ENCODE measurements at regions not wholly inside any gene's neighbourhood (a gene's known extent, or its start where the extent isn't known, plus 50 kb on each side); places are given as distances from the start of the nearest gene placed in this dataset.

DNA sequence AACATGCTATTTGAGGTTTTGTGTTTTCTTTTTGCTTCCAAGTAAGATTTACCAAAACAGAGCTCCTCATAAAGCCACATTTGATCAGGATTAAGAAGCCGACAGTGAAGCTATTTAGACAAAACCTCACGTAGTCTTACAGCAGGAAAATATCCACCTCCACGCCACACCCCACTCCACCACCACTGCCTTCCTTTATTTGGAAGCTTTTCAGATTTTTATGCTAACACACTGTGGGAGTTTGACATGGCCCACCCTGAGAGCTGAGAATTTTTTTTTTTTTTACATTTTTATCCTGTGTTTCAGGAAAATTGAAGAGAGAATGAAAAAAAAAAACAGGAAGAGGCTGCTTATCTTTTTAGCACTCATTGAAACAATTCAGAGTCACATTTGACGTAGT lies 104.8 kb upstream of the MC3R start:
- Histone ChIP-seq H3K4me1 (no peaks in the 10 kb centered on the region), H3K4me3 (no peak overlapping the region), H3K27me3 (no peaks in the 10 kb centered on the region), H3K9me3 (no peaks in the 10 kb centered on the region), H3K36me3 (no peaks in the 10 kb centered on the region), H3K27ac (no peak overlapping the region)
- TF ChIP-seq, protein P1, sequence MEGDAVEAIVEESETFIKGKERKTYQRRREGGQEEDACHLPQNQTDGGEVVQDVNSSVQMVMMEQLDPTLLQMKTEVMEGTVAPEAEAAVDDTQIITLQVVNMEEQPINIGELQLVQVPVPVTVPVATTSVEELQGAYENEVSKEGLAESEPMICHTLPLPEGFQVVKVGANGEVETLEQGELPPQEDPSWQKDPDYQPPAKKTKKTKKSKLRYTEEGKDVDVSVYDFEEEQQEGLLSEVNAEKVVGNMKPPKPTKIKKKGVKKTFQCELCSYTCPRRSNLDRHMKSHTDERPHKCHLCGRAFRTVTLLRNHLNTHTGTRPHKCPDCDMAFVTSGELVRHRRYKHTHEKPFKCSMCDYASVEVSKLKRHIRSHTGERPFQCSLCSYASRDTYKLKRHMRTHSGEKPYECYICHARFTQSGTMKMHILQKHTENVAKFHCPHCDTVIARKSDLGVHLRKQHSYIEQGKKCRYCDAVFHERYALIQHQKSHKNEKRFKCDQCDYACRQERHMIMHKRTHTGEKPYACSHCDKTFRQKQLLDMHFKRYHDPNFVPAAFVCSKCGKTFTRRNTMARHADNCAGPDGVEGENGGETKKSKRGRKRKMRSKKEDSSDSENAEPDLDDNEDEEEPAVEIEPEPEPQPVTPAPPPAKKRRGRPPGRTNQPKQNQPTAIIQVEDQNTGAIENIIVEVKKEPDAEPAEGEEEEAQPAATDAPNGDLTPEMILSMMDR (IDR thresholded peaks at IDR 0.05) = no peak
- no peak for TF ChIP-seq POLR2A (IDR thresholded peaks at IDR 0.05)
- intact Hi-C loops (cut with DNase I; ENCODE audit: low total_unique reads) = no loop called here
- DNase-seq = no peak

DNA sequence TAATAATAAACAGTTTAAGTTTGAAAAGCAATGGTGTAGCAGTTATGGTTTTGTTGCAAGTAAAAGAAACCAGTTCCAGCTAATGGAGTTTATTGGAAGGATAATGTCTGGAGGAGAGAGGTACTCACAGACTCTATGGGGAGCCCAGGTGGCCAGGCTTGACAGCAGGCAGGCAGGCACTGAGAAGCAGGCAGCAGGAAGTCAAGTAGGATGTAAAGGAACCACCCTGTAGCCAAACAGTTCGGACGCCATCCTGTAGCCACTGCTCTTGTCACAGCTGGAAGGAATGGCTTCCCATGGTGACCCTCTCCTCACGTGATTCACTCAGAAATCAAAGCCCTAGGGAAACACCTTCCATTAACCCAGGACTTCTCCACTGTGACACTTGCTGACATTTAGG lies 96.7 kb upstream of the MC3R start:
- H3K27ac ChIP-seq = no peak overlapping the region
- TF ChIP-seq POLR2A (IDR thresholded peaks at IDR 0.05) = no peak
- TF ChIP-seq, protein P1 (IDR thresholded peaks at IDR 0.05) = no peak
- H3K9me3 ChIP-seq = no peaks in the 10 kb centered on the region
- intact Hi-C loops (cut with DNase I; ENCODE audit: low total_unique reads) = no loop called here
- no peaks in the 10 kb centered on the region for H3K36me3 ChIP-seq
- no peak for DNase-seq
- no peaks in the 10 kb centered on the region for H3K4me1 ChIP-seq
- H3K4me3 ChIP-seq = no peak overlapping the region
- H3K27me3 ChIP-seq = no peaks in the 10 kb centered on the region

DNA sequence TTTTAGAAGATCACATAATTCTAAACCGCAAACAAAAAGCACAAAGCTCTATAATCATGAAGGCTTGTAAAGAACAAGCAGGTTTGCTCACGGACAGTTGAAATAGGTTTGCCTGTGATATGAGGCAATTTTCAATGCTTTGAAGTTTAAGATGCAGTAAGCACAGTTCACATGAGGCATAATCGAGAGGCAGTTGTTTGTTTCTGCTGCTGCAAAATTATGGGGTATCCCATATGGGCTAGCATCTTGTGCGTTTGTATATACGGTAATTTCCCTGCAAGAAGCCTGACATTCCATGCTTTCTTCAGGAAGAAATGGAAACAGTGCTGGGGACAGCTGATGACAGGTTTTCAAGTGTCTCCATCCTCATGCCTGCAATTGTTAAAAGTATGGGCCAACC lies 94.6 kb upstream of the MC3R start:
- no peak overlapping the region for H3K27ac ChIP-seq
- H3K9me3 ChIP-seq = no peaks in the 10 kb centered on the region
- TF ChIP-seq, protein P1 (IDR thresholded peaks at IDR 0.05) = no peak
- no peak for TF ChIP-seq POLR2A (IDR thresholded peaks at IDR 0.05)
- H3K27me3 ChIP-seq = no peaks in the 10 kb centered on the region
- DNase-seq = no peak
- H3K4me3 ChIP-seq = no peak overlapping the region
- no peaks in the 10 kb centered on the region for H3K36me3 ChIP-seq
- no peaks in the 10 kb centered on the region for H3K4me1 ChIP-seq
- intact Hi-C loops (cut with DNase I; ENCODE audit: low total_unique reads) = no loop called here

DNA sequence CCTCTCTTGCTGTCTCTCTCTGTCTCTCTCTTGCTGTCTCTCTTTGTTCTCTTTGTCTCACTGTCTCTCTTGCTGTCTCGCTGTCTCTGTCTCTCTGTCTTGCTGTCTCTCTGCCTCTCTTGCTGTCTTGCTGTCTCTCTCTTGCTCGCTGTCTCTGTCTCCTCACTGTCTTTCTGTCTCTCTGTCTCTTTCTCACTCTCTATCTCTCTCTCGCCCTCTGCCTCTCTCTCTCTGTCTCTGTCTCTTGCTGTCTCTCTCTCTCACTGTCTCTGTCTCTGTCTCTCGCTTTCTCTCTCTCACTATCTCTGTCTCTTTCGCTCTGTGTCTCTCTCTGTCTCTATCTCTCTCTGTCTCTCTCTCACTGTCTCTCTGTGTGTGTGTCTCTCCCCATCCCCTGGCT lies 92.9 kb upstream of the MC3R start:
- no peak for DNase-seq
- intact Hi-C loops (cut with DNase I; ENCODE audit: low total_unique reads) = no loop called here
- no peaks in the 10 kb centered on the region for H3K36me3 ChIP-seq
- H3K9me3 ChIP-seq = no peaks in the 10 kb centered on the region
- H3K27ac ChIP-seq = no peak overlapping the region
- TF ChIP-seq, protein P1 (IDR thresholded peaks at IDR 0.05) = no peak
- TF ChIP-seq POLR2A (IDR thresholded peaks at IDR 0.05) = no peak
- H3K4me1 ChIP-seq = no peaks in the 10 kb centered on the region
- H3K4me3 ChIP-seq = no peak overlapping the region
- no peaks in the 10 kb centered on the region for H3K27me3 ChIP-seq

DNA sequence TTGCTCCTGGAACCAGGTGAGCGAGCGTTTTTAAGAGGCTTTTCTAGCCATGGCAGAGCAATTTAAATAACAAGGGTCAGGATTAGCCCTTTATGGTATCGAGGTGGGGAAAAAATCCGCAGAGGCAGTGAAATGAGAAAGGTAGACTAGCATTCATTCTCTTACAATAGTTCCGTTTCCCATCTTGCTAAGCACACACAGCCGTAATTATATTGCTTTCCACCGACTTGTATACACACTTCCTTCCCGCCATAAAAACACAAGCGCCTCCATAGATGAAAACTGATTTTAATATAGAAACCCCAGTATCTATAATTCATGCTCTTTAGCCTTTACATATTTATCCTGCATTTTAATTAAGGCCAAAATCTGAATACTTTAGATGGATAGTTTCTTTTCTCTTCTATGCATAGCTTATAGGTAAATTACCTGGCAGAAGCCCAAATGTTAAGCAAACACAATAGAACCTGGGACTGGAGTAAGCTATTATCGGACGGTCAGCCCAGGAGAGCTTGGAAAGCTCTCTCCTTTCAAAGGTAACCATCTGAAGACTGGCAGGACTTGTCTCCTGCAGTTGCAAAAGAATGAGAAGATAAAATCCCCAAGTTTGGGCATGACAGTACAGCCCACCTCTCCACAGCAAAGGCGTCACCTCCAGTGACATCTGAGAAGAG lies 90.9 kb upstream of the MC3R start:
- H3K36me3 ChIP-seq = no peaks in the 10 kb centered on the region
- no peaks in the 10 kb centered on the region for H3K27me3 ChIP-seq
- intact Hi-C loops (cut with DNase I; ENCODE audit: low total_unique reads) = no loop called here
- DNase-seq = no peak
- no peak overlapping the region for H3K4me3 ChIP-seq
- H3K4me1 ChIP-seq = no peaks in the 10 kb centered on the region
- no peaks in the 10 kb centered on the region for H3K9me3 ChIP-seq
- TF ChIP-seq, protein P1 (IDR thresholded peaks at IDR 0.05) = no peak
- no peak for TF ChIP-seq POLR2A (IDR thresholded peaks at IDR 0.05)
- no peak overlapping the region for H3K27ac ChIP-seq

Measured in uterus (tissue), 3 donors.